CD4-positive, alpha-beta memory T cell (primary cell): ENCODE measurements at regions not wholly inside any gene's neighbourhood (a gene's known extent, or its start where the extent isn't known, plus 50 kb on each side); places are given as distances from the start of the nearest gene placed in this dataset.

Experiments
- CTCF ChIA-PET: fragments of 350-600 bp; sonication (Branson Sonifier 250); formaldehyde crosslinking; loops from one replicate; lab custom pipeline; 2021; ENCODE audit warnings: inconsistent platforms; ENCODE audit not compliant: partially characterized antibody; lab: Charles Lee
- POLR2A ChIA-PET: fragments of 350-600 bp; sonication (Branson Sonifier 250); formaldehyde crosslinking; loops from one replicate; lab custom pipeline; 2021; ENCODE audit not compliant: partially characterized antibody; lab: Charles Lee
- DNase-seq, 5 donors: peaks; one replicate each; pipeline versions ENCODE4 v3.0.0 to v3.0.0-alpha.2; 2020 to 2022; ENCODE audit warnings: mixed read lengths in 1 of 5
- H3K27ac ChIP-seq: one replicate; pipeline ENCODE4 v1.7.0; 2013; ENCODE audit warnings: low read depth, low read length
- H3K27me3 ChIP-seq: 2 replicates; pipeline ENCODE4 v1.7.0; 2013; ENCODE audit warnings: mild to moderate bottlenecking, low read length, moderate library complexity; ENCODE audit not compliant: insufficient read depth
- H3K36me3 ChIP-seq: 2 replicates; pipeline ENCODE4 v1.7.0; 2013; ENCODE audit warnings: mild to moderate bottlenecking, low read length, moderate library complexity; ENCODE audit not compliant: insufficient read depth
- H3K4me1 ChIP-seq: 2 replicates; pipeline ENCODE4 v1.7.0; 2013; ENCODE audit warnings: mild to moderate bottlenecking, low read length, moderate library complexity; ENCODE audit not compliant: insufficient read depth
- H3K4me3 ChIP-seq, 2 donors: one replicate each; pipeline ENCODE4 v1.7.0; 2013; ENCODE audit warnings: low read length in 2 of 2, mild to moderate bottlenecking in 1 of 2
- H3K9me3 ChIP-seq, 2 donors: one replicate each; pipeline ENCODE4 v1.7.0; 2013; ENCODE audit warnings: low read length in 2 of 2, control low read depth in 1 of 2; ENCODE audit not compliant: control insufficient read depth in 1 of 2
- H3K27ac Mint-ChIP-seq, 7 donors: one replicate each; pipeline ENCODE4 v1.8.0; 2020 to 2021; ENCODE audit warnings: mixed read lengths in 7 of 7, mild to moderate bottlenecking in 6 of 7, inconsistent platforms in 3 of 7, moderate library complexity in 3 of 7
- H3K27me3 Mint-ChIP-seq, 2 donors: one replicate each; pipeline ENCODE4 v1.8.0; 2020 to 2021; ENCODE audit warnings: mixed read lengths in 2 of 2
- H3K36me3 Mint-ChIP-seq, 2 donors: one replicate each; pipeline ENCODE4 v1.8.0; 2020 to 2021; ENCODE audit warnings: mixed read lengths in 2 of 2, inconsistent platforms in 1 of 2, mild to moderate bottlenecking in 1 of 2
- H3K4me1 Mint-ChIP-seq, 4 donors: one replicate each; pipeline ENCODE4 v1.8.0; 2020 to 2021; ENCODE audit warnings: mixed read lengths in 4 of 4, mild to moderate bottlenecking in 1 of 4
- H3K4me3 Mint-ChIP-seq, 8 donors: one replicate each; pipeline ENCODE4 v1.8.0; 2020 to 2021; ENCODE audit warnings: mixed read lengths in 8 of 8, mild to moderate bottlenecking in 7 of 8, moderate library complexity in 6 of 8, inconsistent platforms in 3 of 8
- H3K9me3 Mint-ChIP-seq, 8 donors: one replicate each; pipeline ENCODE4 v1.8.0; 2020 to 2021; ENCODE audit warnings: mixed read lengths in 8 of 8, mild to moderate bottlenecking in 5 of 8, inconsistent platforms in 3 of 8, moderate library complexity in 1 of 8
- intact Hi-C: fragments of 100-400 bp; cut with micrococcal nuclease; formaldehyde crosslinking; loops from one replicate; pipeline ENCODE4 v1.15.1; 2023

- Mint-ChIP-seq H3K4me3 (no peak overlapping the region), H3K36me3 (peaks cover 0 to 3% of the 10 kb centered on the region in 2 donors), H3K27me3 (no peaks in the 10 kb centered on the region), H3K9me3 (peaks cover 0 to 3% (median 0%) of the 10 kb centered on the region in 8 donors), H3K27ac (peak overlapping the region in 1 of 7 donors; percentile 85), H3K4me1 (peaks cover 27 to 47% (median 29%) of the 10 kb centered on the region in 4 donors)
- POLR2A ChIA-PET, result no interaction called here
- Histone ChIP-seq H3K9me3 (no peaks in the 10 kb centered on the region), H3K4me3 (no peak overlapping the region), H3K36me3 (no peaks in the 10 kb centered on the region), H3K4me1 (peaks cover 14% of the 10 kb centered on the region), H3K27me3 (no peaks in the 10 kb centered on the region), H3K27ac (no peak overlapping the region)
- CTCF ChIA-PET, result no interaction called here
- intact Hi-C loops, result loop anchor here (5.0 kb wide), 1 partner anchor 144 kb away; no protein-coding TSS in a partner anchor
- DNase-seq, result no peak
These were observed 145.6 kb upstream of the SLC38A2 start for GRCh38 chr12:46518169-46518568.

- peaks cover 0 to 5% (median 0%) of the 10 kb centered on the region in 8 donors for H3K9me3 Mint-ChIP-seq
- H3K27me3 ChIP-seq, result no peaks in the 10 kb centered on the region
- intact Hi-C loops, result loop anchor here (5.0 kb wide), 1 partner anchor 145 kb away; no protein-coding TSS in a partner anchor
- H3K27ac Mint-ChIP-seq, result peak overlapping the region; percentile 15 to 91 (median 85)
- no peak overlapping the region for H3K27ac ChIP-seq
- peak in 2 of 5 donors; percentile 2 to 7 for DNase-seq
- peaks cover 12% of the 10 kb centered on the region for H3K4me1 ChIP-seq
- H3K4me3 ChIP-seq, result no peak overlapping the region
- no peaks in the 10 kb centered on the region for H3K9me3 ChIP-seq
- H3K4me3 Mint-ChIP-seq, result peak overlapping the region in 6 of 8 donors; percentile 27 to 87 (median 75)
- POLR2A ChIA-PET, result interaction anchor here (0.7 kb wide), 1 partner anchor 397 kb away, joined by 3 read pairs; no protein-coding TSS in a partner anchor
- peaks cover 0 to 9% of the 10 kb centered on the region in 2 donors for H3K36me3 Mint-ChIP-seq
- no peaks in the 10 kb centered on the region for H3K27me3 Mint-ChIP-seq
- CTCF ChIA-PET, result interaction anchor here (0.8 kb wide), 2 partner anchors 92 to 144 kb away, joined by 3 read pairs; no protein-coding TSS in a partner anchor
- no peaks in the 10 kb centered on the region for H3K36me3 ChIP-seq
- H3K4me1 Mint-ChIP-seq, result peaks cover 27 to 51% (median 31%) of the 10 kb centered on the region in 4 donors
These were observed 145.0 kb upstream of the SLC38A2 start for GRCh38 chr12:46517579-46517962.

- ChIA-PET CTCF (interaction anchor here (0.8 kb wide), 2 partner anchors 92 to 144 kb away, joined by 3 read pairs; no protein-coding TSS in a partner anchor), POLR2A (interaction anchor here (0.7 kb wide), 1 partner anchor 397 kb away, joined by 3 read pairs; no protein-coding TSS in a partner anchor)
- peak overlapping the region in 7 of 8 donors; percentile 27 to 87 (median 76) for H3K4me3 Mint-ChIP-seq
- intact Hi-C loops, result loop anchor here (5.0 kb wide), 1 partner anchor 145 kb away; no protein-coding TSS in a partner anchor
- Histone ChIP-seq H3K27me3 (no peaks in the 10 kb centered on the region), H3K36me3 (no peaks in the 10 kb centered on the region), H3K27ac (no peak overlapping the region), H3K9me3 (no peaks in the 10 kb centered on the region), H3K4me3 (no peak overlapping the region), H3K4me1 (peaks cover 12% of the 10 kb centered on the region)
- H3K9me3 Mint-ChIP-seq, result peaks cover 0 to 5% (median 0%) of the 10 kb centered on the region in 8 donors
- peak in 4 of 5 donors; percentile 14 to 23 (median 15) for DNase-seq
- peaks cover 22 to 51% (median 30%) of the 10 kb centered on the region in 4 donors for H3K4me1 Mint-ChIP-seq
- H3K27ac Mint-ChIP-seq, result peak overlapping the region; percentile 15 to 91 (median 85)
- H3K27me3 Mint-ChIP-seq, result no peaks in the 10 kb centered on the region
- H3K36me3 Mint-ChIP-seq, result peaks cover 0 to 12% of the 10 kb centered on the region in 2 donors
These were observed 144.5 kb upstream of the SLC38A2 start for GRCh38 chr12:46516933-46517578.

- Histone ChIP-seq H3K9me3 (no peaks in the 10 kb centered on the region), H3K27ac (no peak overlapping the region), H3K4me3 (no peak overlapping the region), H3K36me3 (no peaks in the 10 kb centered on the region), H3K4me1 (peaks cover 12% of the 10 kb centered on the region), H3K27me3 (no peaks in the 10 kb centered on the region)
- Mint-ChIP-seq H3K27me3 (no peaks in the 10 kb centered on the region), H3K27ac (no peak overlapping the region), H3K4me1 (peaks cover 20 to 51% (median 30%) of the 10 kb centered on the region in 4 donors), H3K9me3 (peaks cover 0 to 5% (median under 1%) of the 10 kb centered on the region in 8 donors), H3K4me3 (peak overlapping the region in 1 of 8 donors; percentile 87), H3K36me3 (peaks cover 0 to 12% of the 10 kb centered on the region in 2 donors)
- POLR2A ChIA-PET, result no interaction called here
- intact Hi-C loops, result loop anchor here (5.0 kb wide), 1 partner anchor 146 kb away; no protein-coding TSS in a partner anchor
- CTCF ChIA-PET, result interaction anchor here (0.8 to 1.4 kb wide), 3 partner anchors 10 to 145 kb away, joined by 3 read pairs; no protein-coding TSS in a partner anchor
- no peak for DNase-seq
These were observed 143.8 kb upstream of the SLC38A2 start for GRCh38 chr12:46516238-46516932.

DNA sequence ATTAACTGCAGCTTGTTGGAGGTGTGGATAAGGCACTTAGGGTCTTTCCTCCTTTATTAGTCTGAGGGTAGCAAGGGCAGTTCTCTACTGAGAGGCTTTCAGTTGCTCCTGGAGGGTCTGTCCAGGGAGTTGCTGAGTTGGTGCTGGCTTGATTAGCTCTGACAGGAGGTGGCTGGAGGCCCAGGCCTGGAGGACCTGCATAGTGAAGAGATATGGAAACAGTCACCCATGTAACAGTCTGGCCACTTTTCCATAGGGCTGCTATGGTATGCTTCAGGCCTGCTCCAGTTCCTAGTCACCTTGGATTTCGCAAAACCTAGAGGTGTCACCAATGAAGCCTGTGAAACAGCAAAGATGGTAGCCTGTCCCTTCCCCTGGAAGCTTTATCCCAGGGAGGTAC lies 143.3 kb upstream of the SLC38A2 start:
- no peak overlapping the region for H3K4me3 ChIP-seq
- Mint-ChIP-seq H3K27me3 (no peaks in the 10 kb centered on the region), H3K4me1 (peaks cover 20 to 51% (median 30%) of the 10 kb centered on the region in 4 donors), H3K36me3 (peaks cover 0 to 12% of the 10 kb centered on the region in 2 donors), H3K27ac (no peak overlapping the region), H3K9me3 (peaks cover 2 to 11% (median 5%) of the 10 kb centered on the region in 8 donors), H3K4me3 (no peak overlapping the region)
- POLR2A ChIA-PET, result no interaction called here
- no peaks in the 10 kb centered on the region for H3K36me3 ChIP-seq
- H3K27ac ChIP-seq, result no peak overlapping the region
- CTCF ChIA-PET, result interaction anchor here (1.3 to 1.4 kb wide), 2 partner anchors 11 to 146 kb away, joined by 3 to 4 read pairs; no protein-coding TSS in a partner anchor
- intact Hi-C loops, result loop anchor here (5.0 kb wide), 1 partner anchor 146 kb away; no protein-coding TSS in a partner anchor
- H3K4me1 ChIP-seq, result peaks cover 12% of the 10 kb centered on the region
- H3K27me3 ChIP-seq, result no peaks in the 10 kb centered on the region
- peak in 1 of 5 donors; percentile 16 for DNase-seq
- H3K9me3 ChIP-seq, result no peaks in the 10 kb centered on the region

DNA sequence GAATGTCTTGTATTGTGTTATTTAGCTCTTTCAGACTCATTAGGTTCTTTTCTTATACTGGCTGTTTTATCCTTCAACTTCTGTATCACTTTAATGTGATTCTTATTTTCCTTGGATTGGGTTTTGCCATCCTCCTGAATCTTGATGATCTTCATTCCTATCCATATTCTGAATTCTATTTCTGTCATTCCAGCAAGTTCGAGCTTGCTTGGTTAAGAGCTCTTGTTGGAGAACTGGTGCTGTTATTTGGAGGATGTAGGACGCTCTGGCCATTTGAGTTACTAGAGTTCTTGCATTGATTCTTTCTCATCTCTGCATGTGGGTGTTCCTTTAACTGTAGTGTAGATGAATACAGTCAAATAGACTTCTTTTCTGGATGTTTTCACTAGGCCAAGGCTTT lies 142.3 kb upstream of the SLC38A2 start:
- Mint-ChIP-seq H3K36me3 (peaks cover 0 to 12% of the 10 kb centered on the region in 2 donors), H3K4me1 (peaks cover 20 to 51% (median 30%) of the 10 kb centered on the region in 4 donors), H3K9me3 (peaks cover 2 to 13% (median 9%) of the 10 kb centered on the region in 8 donors), H3K27me3 (no peaks in the 10 kb centered on the region), H3K4me3 (no peak overlapping the region), H3K27ac (peak overlapping the region in 1 of 7 donors; percentile 60)
- Histone ChIP-seq H3K4me3 (no peak overlapping the region), H3K9me3 (no peaks in the 10 kb centered on the region), H3K27ac (no peak overlapping the region), H3K27me3 (no peaks in the 10 kb centered on the region), H3K36me3 (no peaks in the 10 kb centered on the region), H3K4me1 (peaks cover 12% of the 10 kb centered on the region)
- DNase-seq, result no peak
- POLR2A ChIA-PET, result interaction anchor here (1.4 kb wide), 1 partner anchor 9 kb away, joined by 4 read pairs; no protein-coding TSS in a partner anchor
- CTCF ChIA-PET, result interaction anchor here (0.7 to 1.4 kb wide), 3 partner anchors 12 to 146 kb away, joined by 3 to 4 read pairs (median 4); no protein-coding TSS in a partner anchor
- intact Hi-C loops, result loop anchor here (5.0 kb wide), 1 partner anchor 147 kb away; no protein-coding TSS in a partner anchor
